H9 (cell line): ENCODE measurements at regions not wholly inside any gene's neighbourhood (a gene's known extent, or its start where the extent isn't known, plus 50 kb on each side); places are given as distances from the start of the nearest gene placed in this dataset.

Experiments
- DNase-seq: peaks from one replicate; pipeline ENCODE4 v3.0.0-alpha.2; 2017
- H2AFZ ChIP-seq: one replicate; pipeline ENCODE4 v1.6.1; 2013; ENCODE audit warnings: mild to moderate bottlenecking, low read length, control low read depth, moderate library complexity
- H2AK5ac ChIP-seq: 2 replicates; pipeline ENCODE4 v1.6.1; 2013; ENCODE audit warnings: low read length, control low read depth, mixed read lengths; ENCODE audit not compliant: insufficient read length
- H2BK120ac ChIP-seq: one replicate; pipeline ENCODE4 v1.6.1; 2013; ENCODE audit warnings: low read depth, mild to moderate bottlenecking, low read length, control low read depth, inconsistent platforms; ENCODE audit not compliant: poor library complexity, severe bottlenecking
- H2BK12ac ChIP-seq: 2 replicates; pipeline ENCODE4 v1.6.1; 2013; ENCODE audit warnings: low read length, control low read depth, mixed read lengths, low read depth; ENCODE audit not compliant: insufficient read length
- H2BK15ac ChIP-seq: 2 replicates; pipeline ENCODE4 v1.6.1; 2013; ENCODE audit warnings: low read depth, low read length, control low read depth
- H2BK20ac ChIP-seq: one replicate; pipeline ENCODE4 v1.6.1; 2013; ENCODE audit warnings: low read depth, mild to moderate bottlenecking, low read length, control low read depth, inconsistent platforms; ENCODE audit not compliant: poor library complexity, severe bottlenecking
- H2BK5ac ChIP-seq: 2 replicates; pipeline ENCODE4 v1.6.1; 2013; ENCODE audit warnings: low read length, control low read depth, mixed read lengths; ENCODE audit not compliant: insufficient read length
- H3K14ac ChIP-seq: 2 replicates; pipeline ENCODE4 v1.6.1; 2013; ENCODE audit warnings: low read length, control low read depth; ENCODE audit not compliant: insufficient read depth
- H3K18ac ChIP-seq: 2 replicates; pipeline ENCODE4 v1.6.1; 2013; ENCODE audit warnings: low read depth, mild to moderate bottlenecking, mixed read lengths, low read length, control low read depth; ENCODE audit not compliant: insufficient read length
- H3K23ac ChIP-seq: 2 replicates; pipeline ENCODE4 v1.6.1; 2013; ENCODE audit warnings: low read length, control low read depth, mixed read lengths, low read depth; ENCODE audit not compliant: insufficient read length
- H3K23me2 ChIP-seq: 2 replicates; pipeline ENCODE4 v1.6.1; 2013; ENCODE audit warnings: low read depth, mild to moderate bottlenecking, mixed read lengths, low read length, control low read depth; ENCODE audit not compliant: insufficient read length, poor library complexity, severe bottlenecking
- H3K27ac ChIP-seq: 2 replicates; pipeline ENCODE4 v1.5.1; 2013; ENCODE audit warnings: low read length, control low read depth, mixed read lengths, low read depth; ENCODE audit not compliant: insufficient read length
- H3K27me3 ChIP-seq: 2 replicates; pipeline ENCODE4 v1.6.1; 2013; ENCODE audit warnings: low read length, control low read depth, inconsistent platforms; ENCODE audit not compliant: insufficient read depth
- H3K4ac ChIP-seq: 2 replicates; pipeline ENCODE4 v1.6.1; 2013; ENCODE audit warnings: low read depth, mild to moderate bottlenecking, control low read depth, inconsistent platforms, low read length, moderate library complexity
- H3K4me1 ChIP-seq: 2 replicates; pipeline ENCODE4 v1.6.1; 2013; ENCODE audit warnings: low read length, control low read depth, inconsistent platforms; ENCODE audit not compliant: insufficient read depth
- H3K4me2 ChIP-seq: 2 replicates; pipeline ENCODE4 v1.6.1; 2013; ENCODE audit warnings: low read length, control low read depth, mixed read lengths; ENCODE audit not compliant: insufficient read length, insufficient read depth
- H3K56ac ChIP-seq: 2 replicates; pipeline ENCODE4 v1.6.1; 2013; ENCODE audit warnings: low read depth, mild to moderate bottlenecking, mixed read lengths, low read length, control low read depth; ENCODE audit not compliant: insufficient read length
- H3K79me1 ChIP-seq: 2 replicates; pipeline ENCODE4 v1.6.1; 2013; ENCODE audit warnings: low read depth, mild to moderate bottlenecking, moderate library complexity, low read length, control low read depth, inconsistent platforms; ENCODE audit not compliant: insufficient read depth, poor library complexity, severe bottlenecking
- H3K79me2 ChIP-seq: 2 replicates; pipeline ENCODE4 v1.6.1; 2013; ENCODE audit warnings: low read length, control low read depth, inconsistent platforms; ENCODE audit not compliant: insufficient read depth
- H3K9ac ChIP-seq: 2 replicates; pipeline ENCODE4 v1.6.1; 2013; ENCODE audit warnings: low read length, control low read depth, mixed read lengths; ENCODE audit not compliant: insufficient read length; ENCODE audit errors: extremely low read depth
- H3K9me3 ChIP-seq: one replicate; pipeline ENCODE4 v1.6.1; 2013; ENCODE audit warnings: low read depth, low read length, inconsistent platforms; ENCODE audit not compliant: control insufficient read depth
- H3T11ph ChIP-seq: one replicate; pipeline ENCODE4 v1.6.1; 2013; ENCODE audit warnings: mild to moderate bottlenecking, low read length, control low read depth, inconsistent platforms
- H4K20me1 ChIP-seq: one replicate; pipeline ENCODE4 v1.6.1; 2013; ENCODE audit not compliant: control insufficient read depth, insufficient read length, insufficient read depth
- H4K5ac ChIP-seq: 2 replicates; pipeline ENCODE4 v1.6.1; 2013; ENCODE audit warnings: low read depth, mild to moderate bottlenecking, mixed read lengths, low read length, control low read depth; ENCODE audit not compliant: insufficient read length
- H4K8ac ChIP-seq: replicated peaks from 2 replicates; pipeline ENCODE4 v1.6.1; 2013; ENCODE audit warnings: low read length, control low read depth, mixed read lengths, low read depth; ENCODE audit not compliant: insufficient read length
- H4K91ac ChIP-seq: 2 replicates; pipeline ENCODE4 v1.6.1; 2013; ENCODE audit warnings: low read depth, mild to moderate bottlenecking, moderate library complexity, mixed read lengths, low read length, control low read depth; ENCODE audit not compliant: insufficient read length
- H3K27ac Mint-ChIP-seq, 3 experiments: 2 replicates in 2 of 3; 3 replicates in 1 of 3; pipeline ENCODE4 v1.8.0; 2020 to 2021; ENCODE audit warnings: mixed read lengths in 3 of 3, mild to moderate bottlenecking in 1 of 3, moderate library complexity in 1 of 3
- H3K27me3 Mint-ChIP-seq: 2 replicates; pipeline ENCODE4 v1.8.0; 2021; ENCODE audit warnings: low read depth, mild to moderate bottlenecking, moderate library complexity, mixed read lengths
- H3K36me3 Mint-ChIP-seq, 3 experiments: 2 replicates in 2 of 3; 3 replicates in 1 of 3; pipeline ENCODE4 v1.8.0; 2020 to 2021; ENCODE audit warnings: low read depth in 3 of 3, mixed read lengths in 3 of 3; ENCODE audit not compliant: insufficient read depth in 1 of 3
- H3K4me1 Mint-ChIP-seq, 2 experiments: 2 replicates each; pipeline ENCODE4 v1.8.0; 2020; ENCODE audit warnings: mixed read lengths in 2 of 2
- H3K4me3 Mint-ChIP-seq, 2 experiments: 2 replicates in 1 of 2; 3 replicates in 1 of 2; pipeline ENCODE4 v1.8.0; 2020 to 2021; ENCODE audit warnings: mild to moderate bottlenecking in 2 of 2, mixed read lengths in 2 of 2, moderate library complexity in 1 of 2
- H3K9me3 Mint-ChIP-seq, 2 experiments: 2 replicates in 1 of 2; 3 replicates in 1 of 2; pipeline ENCODE4 v1.8.0; 2020; ENCODE audit warnings: mild to moderate bottlenecking in 2 of 2, mixed read lengths in 2 of 2, moderate library complexity in 1 of 2
- WGBS: extraction: QIAGEN DNeasy Blood & Tissue Kit; methylation state at CpG from one replicate; pipeline ENCODE4 v1.1.7; 2013; ENCODE audit warnings: missing lambda C conversion rate, low lambda C conversion rate, mixed read lengths; ENCODE audit not compliant: insufficient read length; ENCODE audit errors: extremely low coverage; 5-methylcytosine and 5-hydroxymethylcytosine counted together
- TF ChIP-seq, protein P1 (sequence below): fragments of 200-600 bp; sonication (generic); conservative IDR thresholded peaks from 3 replicates; pipeline ENCODE4 v1.8.0; 2021; ENCODE audit warnings: antibody characterized with exemption, mild to moderate bottlenecking

GRCh38 chr21:28858424-28858823 is 134.3 kb downstream of the LTN1 start:
- Mint-ChIP-seq H3K9me3 (no peaks in the 10 kb centered on the region), H3K36me3 (no peaks in the 10 kb centered on the region; a peak in 1 of 7 replicates), H3K4me1 (peaks cover 7% of the 10 kb centered on the region in 2 experiments; a peak in 3 of 4 replicates), H3K27me3 (no peaks in the 10 kb centered on the region), H3K27ac (no peak overlapping the region), H3K4me3 (no peak overlapping the region)
- Histone ChIP-seq H3K18ac (no peak overlapping the region), H2BK12ac (no peak overlapping the region), H3T11ph (no peak overlapping the region), H4K20me1 (no peaks in the 10 kb centered on the region), H2AK5ac (no peak overlapping the region), H3K14ac (no peak overlapping the region), H2BK120ac (no peak overlapping the region), H4K8ac (no peak overlapping the region), H2BK15ac (no peak overlapping the region), H3K9ac (no peak overlapping the region), H3K27me3 (no peaks in the 10 kb centered on the region), H3K4me1 (no peaks in the 10 kb centered on the region; the same call in 1 of the 2 replicates), H3K23me2 (no peaks in the 10 kb centered on the region), H3K9me3 (no peaks in the 10 kb centered on the region), H3K4ac (no peak overlapping the region), H3K27ac (no peak overlapping the region), H2BK5ac (no peak overlapping the region), H3K56ac (no peak overlapping the region), H2AFZ (no peak overlapping the region), H4K91ac (no peak overlapping the region), H2BK20ac (no peak overlapping the region), H3K79me2 (no peaks in the 10 kb centered on the region), H3K79me1 (no peaks in the 10 kb centered on the region), H3K4me2 (no peak overlapping the region), H3K23ac (no peak overlapping the region), H4K5ac (no peak overlapping the region)
- TF ChIP-seq, protein P1, sequence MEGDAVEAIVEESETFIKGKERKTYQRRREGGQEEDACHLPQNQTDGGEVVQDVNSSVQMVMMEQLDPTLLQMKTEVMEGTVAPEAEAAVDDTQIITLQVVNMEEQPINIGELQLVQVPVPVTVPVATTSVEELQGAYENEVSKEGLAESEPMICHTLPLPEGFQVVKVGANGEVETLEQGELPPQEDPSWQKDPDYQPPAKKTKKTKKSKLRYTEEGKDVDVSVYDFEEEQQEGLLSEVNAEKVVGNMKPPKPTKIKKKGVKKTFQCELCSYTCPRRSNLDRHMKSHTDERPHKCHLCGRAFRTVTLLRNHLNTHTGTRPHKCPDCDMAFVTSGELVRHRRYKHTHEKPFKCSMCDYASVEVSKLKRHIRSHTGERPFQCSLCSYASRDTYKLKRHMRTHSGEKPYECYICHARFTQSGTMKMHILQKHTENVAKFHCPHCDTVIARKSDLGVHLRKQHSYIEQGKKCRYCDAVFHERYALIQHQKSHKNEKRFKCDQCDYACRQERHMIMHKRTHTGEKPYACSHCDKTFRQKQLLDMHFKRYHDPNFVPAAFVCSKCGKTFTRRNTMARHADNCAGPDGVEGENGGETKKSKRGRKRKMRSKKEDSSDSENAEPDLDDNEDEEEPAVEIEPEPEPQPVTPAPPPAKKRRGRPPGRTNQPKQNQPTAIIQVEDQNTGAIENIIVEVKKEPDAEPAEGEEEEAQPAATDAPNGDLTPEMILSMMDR = no peak
- no peak for DNase-seq
- no CpG with 5 or more reads among the region's 3 CpGs for WGBS
